Adipose tissue (tissue), 3 donors: ENCODE measurements at regions not wholly inside any gene's neighbourhood (a gene's known extent, or its start where the extent isn't known, plus 50 kb on each side); places are given as distances from the start of the nearest gene placed in this dataset.
"Not testable (repeated sequence)": the region's sequence is repeated elsewhere in the genome, so short reads cannot be mapped to it uniquely, and the experiment has no call there.

Experiments used
- H3K27ac ChIP-seq: one replicate; pipeline ENCODE4 v1.5.1; 2013; ENCODE audit warnings: low read depth, low read length
- WGBS, 3 donors: extraction: QIAGEN DNeasy Blood & Tissue Kit; methylation state at CpG; one replicate each; pipeline ENCODE4 v1.1.7; 2013; 5-methylcytosine and 5-hydroxymethylcytosine counted together
- donor health status: healthy with polysubstance abuse.
- donor health status: Bipolar disorder and iron deficiency.
- donor health status: healthy.

- H3K27ac ChIP-seq = no peak overlapping the region
- WGBS, 3 donors = 44 to 82% (median 60%) methylated on average over 2 of the region's 2 CpGs
Observed at GRCh38 chr9:106478727-106479126, 384.2 kb upstream of the ZNF462 start.

GRCh38 chr9:106479679-106480078 is 383.3 kb upstream of the ZNF462 start:
- WGBS, 3 donors = 45 to 68% (median 52%) methylated on average over 5 of the region's 5 CpGs
- H3K27ac ChIP-seq = no peak overlapping the region

GRCh38 chr9:106481013-106481609 is 381.9 kb upstream of the ZNF462 start:
- no peak overlapping the region for H3K27ac ChIP-seq

GRCh38 chr9:106482733-106483132 is 380.2 kb upstream of the ZNF462 start:
- no peak overlapping the region for H3K27ac ChIP-seq

More at GRCh38 chr9:106481013-106481609, 381.9 kb upstream of the ZNF462 start:
- 51 to 72% (median 65%) methylated on average over 5 of the region's 5 CpGs for WGBS, 3 donors

GRCh38 chr9:106486685-106487084 is 376.3 kb upstream of the ZNF462 start:
- WGBS, 3 donors = 73 to 87% (median 83%) methylated on average over 5 of the region's 5 CpGs
- no peak overlapping the region for H3K27ac ChIP-seq

- 34 to 69% (median 66%) methylated on average over 3 of the region's 3 CpGs for WGBS, 3 donors
- H3K27ac ChIP-seq = no peak overlapping the region
Observed at GRCh38 chr9:106487266-106487665, 375.7 kb upstream of the ZNF462 start.

GRCh38 chr9:106492126-106492525 is 370.8 kb upstream of the ZNF462 start:
- not testable (repeated sequence) for H3K27ac ChIP-seq
- WGBS, 3 donors = 71 to 77% (median 74%) methylated on average over 7 of the region's 7 CpGs

- 91 to 98% (median 94%) methylated on average over 6 of the region's 6 CpGs for WGBS, 3 donors
- H3K27ac ChIP-seq = no peak overlapping the region
Observed at GRCh38 chr9:106500171-106500570, 362.8 kb upstream of the ZNF462 start.

GRCh38 chr9:106501210-106501609 is 361.8 kb upstream of the ZNF462 start:
- H3K27ac ChIP-seq = not testable (repeated sequence)
- WGBS, 3 donors = 90 to 98% (median 96%) methylated on average over 18 of the region's 18 CpGs

- H3K27ac ChIP-seq = no peak overlapping the region
- 50 to 70% (median 61%) methylated on average over 3 of the region's 3 CpGs for WGBS, 3 donors
Observed at GRCh38 chr9:106502930-106503329, 360.0 kb upstream of the ZNF462 start.

- WGBS, 3 donors = 88 to 95% (median 92%) methylated on average over 5 of the region's 5 CpGs
Observed at GRCh38 chr9:106503759-106504158, 359.2 kb upstream of the ZNF462 start.

GRCh38 chr9:106526716-106527204 is 336.2 kb upstream of the ZNF462 start:
- no peak overlapping the region for H3K27ac ChIP-seq
- WGBS, 3 donors = 59 to 72% (median 65%) methylated on average over 2 of the region's 2 CpGs

More at GRCh38 chr9:106503759-106504158, 359.2 kb upstream of the ZNF462 start:
- H3K27ac ChIP-seq = no peak overlapping the region

- H3K27ac ChIP-seq = no peak overlapping the region
- WGBS, 3 donors = 84 to 89% (median 88%) methylated on average over 4 of the region's 4 CpGs
Observed at GRCh38 chr9:106528158-106528557, 334.8 kb upstream of the ZNF462 start.

- 71 to 90% (median 88%) methylated on average over 3 of the region's 3 CpGs for WGBS, 3 donors
- no peak overlapping the region for H3K27ac ChIP-seq
Observed at GRCh38 chr9:106529616-106530015, 333.4 kb upstream of the ZNF462 start.

- H3K27ac ChIP-seq = no peak overlapping the region
- WGBS, 3 donors = 49 to 88% (median 68%) methylated on average over 1 of the region's 1 CpG
Observed at GRCh38 chr9:106531491-106531890, 331.5 kb upstream of the ZNF462 start.

GRCh38 chr9:106532306-106533015 is 330.5 kb upstream of the ZNF462 start:
- WGBS, 3 donors = 86 to 89% (median 88%) methylated on average over 5 of the region's 5 CpGs
- no peak overlapping the region for H3K27ac ChIP-seq

GRCh38 chr9:106534800-106535199 is 328.2 kb upstream of the ZNF462 start:
- 64 to 76% (median 64%) methylated on average over 3 of the region's 3 CpGs for WGBS, 3 donors
- H3K27ac ChIP-seq = no peak overlapping the region

- H3K27ac ChIP-seq = no peak overlapping the region
- WGBS, 3 donors = 7 to 18% (median 8%) methylated on average over 1 of the region's 1 CpG
Observed at GRCh38 chr9:106535439-106535838, 327.5 kb upstream of the ZNF462 start.

GRCh38 chr9:106557996-106558667 is 304.8 kb upstream of the ZNF462 start:
- H3K27ac ChIP-seq = no peak overlapping the region
- WGBS, 3 donors = 81 to 88% (median 83%) methylated on average over 9 to 11 of the region's 11 CpGs
